Fibroblast of lung (primary cell): ENCODE measurements at regions not wholly inside any gene's neighbourhood (a gene's known extent, or its start where the extent isn't known, plus 50 kb on each side); places are given as distances from the start of the nearest gene placed in this dataset.

Experiments
- DNase-seq, 2 donors: peaks; one replicate each; pipeline versions ENCODE4 v3.0.0 to v3.0.0-alpha.2; 2010; ENCODE audit warnings: low read depth in 2 of 2
- H2AFZ ChIP-seq: 2 replicates; pipeline ENCODE4 v1.5.1; 2012; ENCODE audit warnings: low read length, control low read depth, inconsistent platforms
- H3K27ac ChIP-seq: 2 replicates; pipeline ENCODE4 v1.5.1; 2011; ENCODE audit warnings: low read length, control low read depth; ENCODE audit not compliant: insufficient read depth
- H3K27me3 ChIP-seq: 2 replicates; pipeline ENCODE4 v1.5.1; 2011; ENCODE audit warnings: mild to moderate bottlenecking, low read length; ENCODE audit not compliant: control insufficient read depth, insufficient read depth
- H3K36me3 ChIP-seq: 2 replicates; pipeline ENCODE4 v1.5.1; 2011; ENCODE audit warnings: low read length; ENCODE audit not compliant: control insufficient read depth, insufficient read depth
- H3K4me1 ChIP-seq: 2 replicates; pipeline ENCODE4 v1.5.1; 2011; ENCODE audit warnings: low read length; ENCODE audit not compliant: control insufficient read depth, insufficient read depth; ENCODE audit errors: extremely low read depth
- H3K4me2 ChIP-seq: 2 replicates; pipeline ENCODE4 v1.5.1; 2011; ENCODE audit warnings: low read length, control low read depth; ENCODE audit not compliant: insufficient read depth; ENCODE audit errors: extremely low read depth
- H3K4me3 ChIP-seq, 4 experiments: fragments of 200-600 bp in 1 of 4; sonication (generic) in 1 of 4; replicated peaks in 1 of 4; 2 replicates each; pipeline ENCODE4 v1.5.1; 2011 to 2016; ENCODE audit warnings: low read length in 4 of 4, low read depth in 3 of 4, mild to moderate bottlenecking in 3 of 4, control low read depth in 2 of 4, inconsistent platforms in 1 of 4, mixed read lengths in 1 of 4; ENCODE audit not compliant: insufficient read depth in 1 of 4; ENCODE audit errors: control extremely low read depth in 1 of 4
- H3K79me2 ChIP-seq: 2 replicates; pipeline ENCODE4 v1.5.1; 2012; ENCODE audit warnings: mild to moderate bottlenecking, low read length, inconsistent platforms; ENCODE audit not compliant: control insufficient read depth, insufficient read depth
- H3K9ac ChIP-seq: 2 replicates; pipeline ENCODE4 v1.5.1; 2011; ENCODE audit warnings: mild to moderate bottlenecking, low read length, control low read depth; ENCODE audit not compliant: insufficient read depth
- H3K9me3 ChIP-seq: 2 replicates; pipeline ENCODE4 v1.5.1; 2012; ENCODE audit warnings: low read depth, low read length; ENCODE audit not compliant: control insufficient read depth, insufficient read depth
- H4K20me1 ChIP-seq: 2 replicates; pipeline ENCODE4 v1.5.1; 2011; ENCODE audit warnings: low read length; ENCODE audit not compliant: control insufficient read depth, insufficient read depth; ENCODE audit errors: extremely low read depth
- EZH2 ChIP-seq: IDR thresholded peaks from 2 replicates; pipeline ENCODE4 v1.5.1; 2012; ENCODE audit warnings: low read length, control low read depth, mild to moderate bottlenecking; ENCODE audit errors: missing control alignments
- TF ChIP-seq, protein P1 (sequence below), 2 donors: IDR thresholded peaks in 1 of 2; conservative IDR thresholded peaks in 1 of 2; 1 replicate in 1 of 2; 2 replicates in 1 of 2; pipeline ENCODE4 v1.5.1; 2011 to 2012; ENCODE audit warnings: low read length in 2 of 2, control low read depth in 1 of 2, inconsistent platforms in 1 of 2, low read depth in 1 of 2, mild to moderate bottlenecking in 1 of 2

GRCh38 chr3:17969244-17969643 is 226.8 kb upstream of the TBC1D5 start:
- no peaks in the 10 kb centered on the region for H4K20me1 ChIP-seq
- no peaks in the 10 kb centered on the region for H3K4me1 ChIP-seq

DNA sequence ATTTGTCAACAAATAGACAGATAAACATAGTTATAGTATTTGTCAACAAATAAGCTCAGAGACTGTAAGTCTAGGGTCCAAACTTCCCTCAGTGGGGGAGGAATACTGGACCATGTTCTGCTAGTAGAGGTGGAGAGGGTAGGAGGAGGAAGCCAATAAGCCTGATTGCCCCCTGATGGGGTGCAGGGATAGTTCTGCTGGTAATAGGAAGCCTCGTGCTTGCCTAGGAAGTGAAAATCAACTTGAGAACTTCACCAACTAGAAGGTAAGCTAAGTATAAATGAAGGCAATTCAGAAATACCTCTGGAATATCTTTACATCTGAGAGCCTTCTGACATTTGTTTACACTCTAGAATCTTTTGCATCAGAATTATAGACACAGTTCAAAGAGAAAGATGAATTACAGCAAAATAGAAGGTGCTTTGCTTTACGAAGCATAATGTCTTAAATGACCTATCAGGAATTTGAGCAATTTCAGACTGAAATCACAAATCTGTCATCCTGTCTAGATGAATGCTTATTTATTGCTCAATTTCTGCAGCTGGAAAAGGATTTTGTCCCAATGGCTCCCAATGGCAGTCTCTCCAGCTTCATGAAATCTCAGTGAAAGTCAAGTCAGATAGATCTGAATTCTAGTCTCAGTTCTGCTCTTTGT is 225.6 kb upstream of the TBC1D5 start:
- no peak overlapping the region for H2AFZ ChIP-seq
- H3K4me3 ChIP-seq, result no peak overlapping the region
- H3K9ac ChIP-seq, result no peak overlapping the region
- no peak overlapping the region for H3K27ac ChIP-seq
- TF ChIP-seq, protein P1, sequence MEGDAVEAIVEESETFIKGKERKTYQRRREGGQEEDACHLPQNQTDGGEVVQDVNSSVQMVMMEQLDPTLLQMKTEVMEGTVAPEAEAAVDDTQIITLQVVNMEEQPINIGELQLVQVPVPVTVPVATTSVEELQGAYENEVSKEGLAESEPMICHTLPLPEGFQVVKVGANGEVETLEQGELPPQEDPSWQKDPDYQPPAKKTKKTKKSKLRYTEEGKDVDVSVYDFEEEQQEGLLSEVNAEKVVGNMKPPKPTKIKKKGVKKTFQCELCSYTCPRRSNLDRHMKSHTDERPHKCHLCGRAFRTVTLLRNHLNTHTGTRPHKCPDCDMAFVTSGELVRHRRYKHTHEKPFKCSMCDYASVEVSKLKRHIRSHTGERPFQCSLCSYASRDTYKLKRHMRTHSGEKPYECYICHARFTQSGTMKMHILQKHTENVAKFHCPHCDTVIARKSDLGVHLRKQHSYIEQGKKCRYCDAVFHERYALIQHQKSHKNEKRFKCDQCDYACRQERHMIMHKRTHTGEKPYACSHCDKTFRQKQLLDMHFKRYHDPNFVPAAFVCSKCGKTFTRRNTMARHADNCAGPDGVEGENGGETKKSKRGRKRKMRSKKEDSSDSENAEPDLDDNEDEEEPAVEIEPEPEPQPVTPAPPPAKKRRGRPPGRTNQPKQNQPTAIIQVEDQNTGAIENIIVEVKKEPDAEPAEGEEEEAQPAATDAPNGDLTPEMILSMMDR (conservative IDR thresholded peaks at IDR 0.05 in 1 of 2, IDR thresholded peaks at IDR 0.05 in 1 of 2; ENCODE audit: low read depth in 1 of 2, low read length in 2 of 2), result no peak
- no peak for TF ChIP-seq EZH2
- H3K79me2 ChIP-seq, result no peaks in the 10 kb centered on the region
- no peak for DNase-seq
- no peaks in the 10 kb centered on the region for H3K4me1 ChIP-seq
- no peaks in the 10 kb centered on the region for H3K9me3 ChIP-seq
- H3K27me3 ChIP-seq, result no peaks in the 10 kb centered on the region
- no peak overlapping the region for H3K4me2 ChIP-seq
- no peaks in the 10 kb centered on the region for H4K20me1 ChIP-seq
- H3K36me3 ChIP-seq, result no peaks in the 10 kb centered on the region

More at GRCh38 chr3:17969244-17969643, 226.8 kb upstream of the TBC1D5 start:
- DNase-seq, result no peak
- no peak overlapping the region for H3K9ac ChIP-seq
- no peak overlapping the region for H2AFZ ChIP-seq
- no peaks in the 10 kb centered on the region for H3K9me3 ChIP-seq
- H3K27me3 ChIP-seq, result no peaks in the 10 kb centered on the region
- no peaks in the 10 kb centered on the region for H3K79me2 ChIP-seq
- no peak overlapping the region for H3K27ac ChIP-seq
- no peak overlapping the region for H3K4me3 ChIP-seq
- no peaks in the 10 kb centered on the region for H3K36me3 ChIP-seq
- H3K4me2 ChIP-seq, result no peak overlapping the region
- TF ChIP-seq, protein P1 (conservative IDR thresholded peaks at IDR 0.05 in 1 of 2, IDR thresholded peaks at IDR 0.05 in 1 of 2; ENCODE audit: low read depth in 1 of 2, low read length in 2 of 2), result no peak
- no peak for TF ChIP-seq EZH2

DNA sequence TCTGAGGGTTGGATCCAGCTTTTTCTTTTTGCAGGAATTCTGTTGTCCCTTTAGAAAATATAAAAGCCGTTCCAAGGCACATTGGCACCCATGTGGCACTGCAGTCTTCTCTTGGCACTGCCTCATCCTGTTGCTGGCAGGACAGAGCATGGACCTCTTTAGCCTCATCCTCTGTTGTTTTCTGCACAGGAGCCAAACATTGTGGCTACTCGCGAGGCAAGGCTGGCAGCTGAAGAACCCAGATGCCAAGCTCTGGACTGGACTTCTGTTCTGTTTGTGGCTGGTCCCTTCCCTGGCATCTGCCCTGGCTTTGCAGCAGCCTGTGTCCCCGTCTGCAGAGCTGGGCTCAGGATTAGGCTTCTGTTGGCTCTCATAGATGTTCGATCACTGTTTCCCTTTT is 224.7 kb upstream of the TBC1D5 start:
- TF ChIP-seq EZH2, result no peak
- no peak overlapping the region for H3K9ac ChIP-seq
- H3K79me2 ChIP-seq, result no peaks in the 10 kb centered on the region
- H3K27me3 ChIP-seq, result no peaks in the 10 kb centered on the region
- no peak overlapping the region for H3K4me3 ChIP-seq
- no peak overlapping the region for H3K4me2 ChIP-seq
- no peaks in the 10 kb centered on the region for H4K20me1 ChIP-seq
- DNase-seq, result no peak
- H3K36me3 ChIP-seq, result no peaks in the 10 kb centered on the region
- no peak overlapping the region for H3K27ac ChIP-seq
- no peaks in the 10 kb centered on the region for H3K4me1 ChIP-seq
- H3K9me3 ChIP-seq, result no peaks in the 10 kb centered on the region
- H2AFZ ChIP-seq, result no peak overlapping the region
